Stomach (tissue), 4 donors: ENCODE measurements at regions not wholly inside any gene's neighbourhood (a gene's known extent, or its start where the extent isn't known, plus 50 kb on each side); places are given as distances from the start of the nearest gene placed in this dataset.

Experiments used
- EP300 ChIP-seq: sonication (generic); formaldehyde crosslinking; IDR thresholded peaks from one replicate; pipeline ENCODE4 v1.6.1; 2017; ENCODE audit warnings: antibody characterized with exemption
- POLR2A ChIP-seq, 4 donors: fragments of 450-650 bp; IDR thresholded peaks; one replicate each; pipeline ENCODE4 v1.6.1; 2016; ENCODE audit warnings: antibody characterized with exemption in 4 of 4, control low read depth in 2 of 4, mild to moderate bottlenecking in 1 of 4, moderate library complexity in 1 of 4

- TF ChIP-seq EP300 (no peak), POLR2A (IDR thresholded peaks at IDR 0.05) (no peak)
Observed at GRCh38 chr3:18635215-18635614, 210.1 kb upstream of the SATB1 start.
